MCF 10A (cell line): ENCODE measurements at regions not wholly inside any gene's neighbourhood (a gene's known extent, or its start where the extent isn't known, plus 50 kb on each side); places are given as distances from the start of the nearest gene placed in this dataset.

Experiments
- BruUV-seq: library from RNA; stranded (reverse); fragments of 400-500 nt; replicated peaks from 2 replicates; lab custom pipeline; 2021; lab: Mats Ljungman, UMichigan
- CTCF ChIA-PET: fragments of 300-600 bp; sonication (Branson Sonifier 250); formaldehyde crosslinking; extraction: SDS; loops from one replicate; lab custom pipeline; 2021; ENCODE audit warnings: antibody characterized with exemption, inconsistent platforms; lab: Yijun Ruan, JAX
- POLR2A ChIA-PET: fragments of 300-600, 350-650 bp; sonication (Branson Sonifier 250); formaldehyde crosslinking; extraction: SDS; loops from one replicate; lab custom pipeline; 2020; ENCODE audit warnings: antibody characterized with exemption, inconsistent platforms; lab: Yijun Ruan, JAX
- DNase-seq: peaks from one replicate; pipeline ENCODE4 v3.0.0-alpha.2; 2018; ENCODE audit not compliant: unreplicated experiment
- H3K27ac Mint-ChIP-seq: one replicate; pipeline ENCODE4 v1.8.0; 2022; ENCODE audit warnings: mild to moderate bottlenecking, low read depth, mixed read lengths; ENCODE audit not compliant: unreplicated experiment
- H3K27me3 Mint-ChIP-seq: one replicate; pipeline ENCODE4 v1.8.0; 2022; ENCODE audit warnings: mixed read lengths; ENCODE audit not compliant: insufficient read depth, unreplicated experiment
- H3K36me3 Mint-ChIP-seq: one replicate; pipeline ENCODE4 v1.8.0; 2022; ENCODE audit warnings: mild to moderate bottlenecking, moderate library complexity, mixed read lengths; ENCODE audit not compliant: insufficient read depth, unreplicated experiment
- H3K4me1 Mint-ChIP-seq: one replicate; pipeline ENCODE4 v1.8.0; 2022; ENCODE audit warnings: mixed read lengths; ENCODE audit not compliant: insufficient read depth, unreplicated experiment
- H3K4me3 Mint-ChIP-seq: one replicate; pipeline ENCODE4 v1.8.0; 2022; ENCODE audit warnings: mild to moderate bottlenecking, moderate library complexity, mixed read lengths; ENCODE audit not compliant: unreplicated experiment
- H3K9me3 Mint-ChIP-seq: one replicate; pipeline ENCODE4 v1.8.0; 2022; ENCODE audit warnings: mixed read lengths; ENCODE audit not compliant: unreplicated experiment
- intact Hi-C: fragments of 100-400 bp; cut with micrococcal nuclease; formaldehyde crosslinking; loops from 2 replicates; pipeline ENCODE4 v1.14.1; 2022
- TF ChIP-seq, protein P1 (sequence below): fragments of 200-600 bp; IDR thresholded peaks from one replicate; pipeline ENCODE4 v1.8.0; 2022; ENCODE audit warnings: antibody characterized with exemption, mild to moderate bottlenecking; ENCODE audit not compliant: unreplicated experiment

DNA sequence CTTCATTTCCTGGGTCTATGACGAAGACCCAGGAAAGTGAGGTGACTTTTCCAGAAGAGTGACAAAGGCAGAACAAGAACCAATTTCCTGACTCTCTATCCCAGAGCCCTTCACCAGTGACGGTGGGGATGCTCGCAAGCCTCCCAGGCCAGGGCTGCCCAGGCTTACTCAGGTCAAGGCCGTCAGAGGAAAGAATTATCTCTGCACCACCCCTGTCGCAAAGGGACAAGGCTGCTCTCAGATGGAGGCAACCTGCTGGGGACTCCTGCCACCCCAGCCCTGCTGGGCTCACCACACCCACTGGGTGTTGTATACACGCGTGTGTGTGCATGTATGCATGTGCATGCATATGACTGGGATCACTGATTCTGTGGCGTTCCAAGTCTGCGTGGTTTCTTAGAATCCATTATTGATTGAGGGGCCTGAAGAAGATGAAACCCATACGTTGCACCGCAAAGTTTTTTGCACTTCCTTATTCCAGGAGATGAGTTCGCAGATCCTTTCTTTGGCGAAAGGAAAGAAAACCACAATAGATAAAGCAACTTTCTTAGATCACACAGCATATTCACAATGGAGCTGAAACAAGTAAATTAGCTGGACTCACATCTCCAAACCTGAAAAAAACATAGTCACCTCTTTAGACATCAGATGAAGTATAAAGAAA, 255.8 kb downstream of the RHOU start:
- CTCF ChIA-PET: interaction anchor here (0.6 to 0.9 kb wide), 2 partner anchors 14 to 149 kb away, joined by 3 read pairs; no protein-coding TSS in a partner anchor

GRCh38 chr1:228992044-228992443, 256.8 kb downstream of the RHOU start:
- DNase-seq: no peak
- H3K9me3 Mint-ChIP-seq: no peaks in the 10 kb centered on the region
- TF ChIP-seq, protein P1, sequence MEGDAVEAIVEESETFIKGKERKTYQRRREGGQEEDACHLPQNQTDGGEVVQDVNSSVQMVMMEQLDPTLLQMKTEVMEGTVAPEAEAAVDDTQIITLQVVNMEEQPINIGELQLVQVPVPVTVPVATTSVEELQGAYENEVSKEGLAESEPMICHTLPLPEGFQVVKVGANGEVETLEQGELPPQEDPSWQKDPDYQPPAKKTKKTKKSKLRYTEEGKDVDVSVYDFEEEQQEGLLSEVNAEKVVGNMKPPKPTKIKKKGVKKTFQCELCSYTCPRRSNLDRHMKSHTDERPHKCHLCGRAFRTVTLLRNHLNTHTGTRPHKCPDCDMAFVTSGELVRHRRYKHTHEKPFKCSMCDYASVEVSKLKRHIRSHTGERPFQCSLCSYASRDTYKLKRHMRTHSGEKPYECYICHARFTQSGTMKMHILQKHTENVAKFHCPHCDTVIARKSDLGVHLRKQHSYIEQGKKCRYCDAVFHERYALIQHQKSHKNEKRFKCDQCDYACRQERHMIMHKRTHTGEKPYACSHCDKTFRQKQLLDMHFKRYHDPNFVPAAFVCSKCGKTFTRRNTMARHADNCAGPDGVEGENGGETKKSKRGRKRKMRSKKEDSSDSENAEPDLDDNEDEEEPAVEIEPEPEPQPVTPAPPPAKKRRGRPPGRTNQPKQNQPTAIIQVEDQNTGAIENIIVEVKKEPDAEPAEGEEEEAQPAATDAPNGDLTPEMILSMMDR: no peak
- H3K27me3 Mint-ChIP-seq: no peaks in the 10 kb centered on the region
- H3K27ac Mint-ChIP-seq: no peak overlapping the region
- H3K4me3 Mint-ChIP-seq: no peak overlapping the region
- no TSS peak for BruUV-seq
- ChIA-PET CTCF (interaction anchor here (1.6 to 1.7 kb wide), 2 partner anchors 8 to 10 kb away, joined by 4 to 5 read pairs; no protein-coding TSS in a partner anchor), POLR2A (no interaction called here)
- H3K4me1 Mint-ChIP-seq: peaks cover 12% of the 10 kb centered on the region
- no peaks in the 10 kb centered on the region for H3K36me3 Mint-ChIP-seq
- intact Hi-C loops: no loop called here

More for the DNA sequence above, 255.8 kb downstream of the RHOU start:
- no TSS peak for BruUV-seq
- POLR2A ChIA-PET: no interaction called here
- TF ChIP-seq, protein P1: no peak
- H3K9me3 Mint-ChIP-seq: no peaks in the 10 kb centered on the region
- no peak overlapping the region for H3K27ac Mint-ChIP-seq
- no peak overlapping the region for H3K4me3 Mint-ChIP-seq
- no peak for DNase-seq
- H3K4me1 Mint-ChIP-seq: peaks cover 12% of the 10 kb centered on the region
- no peaks in the 10 kb centered on the region for H3K36me3 Mint-ChIP-seq
- H3K27me3 Mint-ChIP-seq: no peaks in the 10 kb centered on the region
- intact Hi-C loops: no loop called here

- H3K36me3 Mint-ChIP-seq: no peaks in the 10 kb centered on the region
- no peak overlapping the region for H3K27ac Mint-ChIP-seq
- CTCF ChIA-PET: interaction anchor here (0.6 to 1.7 kb wide), 4 partner anchors 9 to 158 kb away, joined by 3 to 5 read pairs (median 4); no protein-coding TSS in a partner anchor
- H3K27me3 Mint-ChIP-seq: no peaks in the 10 kb centered on the region
- H3K4me3 Mint-ChIP-seq: no peak overlapping the region
- no peaks in the 10 kb centered on the region for H3K9me3 Mint-ChIP-seq
- POLR2A ChIA-PET: interaction anchor here (1.8 to 2.4 kb wide), 2 partner anchors 10 kb away, joined by 6 to 11 read pairs; no protein-coding TSS in a partner anchor
- peaks cover 12% of the 10 kb centered on the region for H3K4me1 Mint-ChIP-seq
- DNase-seq: no peak
- no TSS peak for BruUV-seq
- TF ChIP-seq, protein P1: no peak
- intact Hi-C loops: no loop called here
These were observed 257.7 kb downstream of the RHOU start for GRCh38 chr1:228992907-228993535.
